C4-2B (cell line): ENCODE measurements at regions not wholly inside any gene's neighbourhood (a gene's known extent, or its start where the extent isn't known, plus 50 kb on each side); places are given as distances from the start of the nearest gene placed in this dataset.

Experiments
- H3K27ac ChIP-seq: fragments of 450-650 bp; 2 replicates; pipeline ENCODE4 v1.5.1; 2017
- CTCF ChIP-seq: fragments of 450-650 bp; conservative IDR thresholded peaks from 2 replicates; pipeline ENCODE4 v1.5.1; 2017; ENCODE audit warnings: mild to moderate bottlenecking
- ZFX ChIP-seq: fragments of 450-650 bp; IDR thresholded peaks from 2 replicates; pipeline ENCODE4 v1.6.1; 2017

DNA sequence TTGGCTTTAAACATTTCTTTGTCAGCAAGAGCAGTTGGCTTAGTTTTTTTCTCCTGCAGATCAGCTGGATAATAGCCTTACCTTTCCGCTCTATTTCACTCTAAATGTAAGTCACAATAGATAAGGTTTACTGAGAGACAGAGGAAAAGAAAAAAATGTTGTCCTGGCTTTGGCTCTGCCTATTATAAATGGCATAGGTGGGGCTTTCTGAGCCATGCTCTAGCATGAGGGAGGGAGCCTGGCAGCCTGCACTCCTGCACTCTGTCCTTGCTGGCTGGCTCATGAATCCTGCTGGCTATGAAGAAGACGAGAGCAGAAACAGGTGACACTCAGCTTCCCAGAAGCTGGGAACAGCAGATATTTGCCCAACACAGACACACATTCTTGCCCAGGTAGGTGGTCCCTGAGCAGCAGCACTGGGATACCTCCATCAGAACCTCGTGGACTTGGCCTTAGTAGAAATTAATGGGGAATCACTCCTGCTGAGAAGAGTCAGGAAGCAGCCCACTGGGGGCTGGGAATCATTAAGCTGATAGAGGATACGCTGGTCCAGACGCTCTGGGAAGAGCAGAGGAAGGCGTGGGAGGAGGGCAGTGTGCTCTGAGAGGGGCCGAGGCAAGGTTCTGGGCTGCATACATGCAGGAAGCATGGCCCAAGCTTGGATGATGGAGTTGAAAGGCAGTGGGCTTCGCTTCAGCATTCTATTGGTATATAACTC is 514.4 kb upstream of the HS6ST1 start:
- TF ChIP-seq ZFX (no peak), CTCF (no peak)
- H3K27ac ChIP-seq = no peak overlapping the region

DNA sequence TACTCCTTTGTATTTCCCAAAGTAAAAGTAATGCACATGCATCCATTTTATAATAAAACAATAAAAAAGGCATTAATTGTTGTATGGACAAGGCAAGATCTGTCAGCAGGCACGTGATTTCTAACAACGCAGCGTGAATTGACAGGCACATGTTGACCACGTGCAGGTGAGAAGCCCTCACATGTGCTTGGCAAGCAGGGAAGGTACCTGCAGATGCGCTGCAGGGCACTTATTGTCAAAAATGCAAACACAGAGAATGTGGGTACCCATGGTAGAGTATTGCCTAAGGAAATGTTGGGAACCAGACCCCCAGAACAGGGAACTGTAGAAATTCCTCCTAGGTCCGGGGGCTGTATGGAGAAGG is 515.0 kb upstream of the HS6ST1 start:
- TF ChIP-seq ZFX (no peak), CTCF (no peak)

GRCh38 chr2:128834207-128834879 is 515.7 kb upstream of the HS6ST1 start:
- no peak for TF ChIP-seq CTCF
- TF ChIP-seq ZFX = no peak
- H3K27ac ChIP-seq = no peak overlapping the region

More for the DNA sequence above, 515.0 kb upstream of the HS6ST1 start:
- no peak overlapping the region for H3K27ac ChIP-seq

DNA sequence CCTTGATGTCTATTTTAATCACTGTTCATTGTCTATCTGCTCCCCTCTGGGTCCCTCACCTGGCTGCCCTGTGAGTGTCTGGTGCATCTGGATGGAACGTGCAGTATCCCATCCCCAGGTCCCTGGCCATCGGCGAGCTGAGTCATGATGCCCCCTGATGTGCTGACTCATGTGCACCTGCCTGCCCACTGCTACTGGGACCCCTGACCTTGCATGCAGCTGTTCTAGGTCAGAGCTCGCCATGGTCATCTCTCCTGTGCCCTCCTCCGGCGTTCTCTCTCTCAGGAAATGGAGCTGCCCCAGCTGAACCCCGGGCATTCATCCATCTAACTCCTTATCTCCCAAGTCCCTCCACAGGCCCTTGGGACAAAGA is 516.2 kb upstream of the HS6ST1 start:
- H3K27ac ChIP-seq = no peak overlapping the region
- no peak for TF ChIP-seq CTCF

DNA sequence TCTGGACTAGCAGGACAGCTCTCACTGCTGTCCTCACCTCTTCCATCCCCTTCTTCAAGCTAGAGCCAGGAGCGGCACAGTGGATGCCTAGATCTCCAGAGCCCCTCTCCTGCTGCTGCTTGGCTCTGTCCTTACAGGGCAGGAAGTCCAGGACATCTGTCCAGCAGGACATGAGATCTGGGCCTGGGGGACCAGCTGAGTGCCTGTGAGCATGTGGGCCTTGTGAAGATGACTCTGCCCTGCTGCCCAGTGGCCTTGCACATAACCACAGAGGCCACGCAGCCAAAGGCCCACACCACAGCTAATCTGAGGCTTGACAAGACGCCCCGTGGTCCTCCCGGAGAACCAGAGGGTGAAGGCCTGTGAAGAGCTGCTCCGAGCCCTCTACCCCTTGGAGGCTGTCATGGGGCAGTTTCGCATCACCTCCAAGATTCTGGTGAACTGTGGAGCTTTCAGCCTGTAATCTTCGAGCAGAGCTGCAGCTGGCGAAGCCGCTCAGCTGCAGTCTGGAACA is 516.7 kb upstream of the HS6ST1 start:
- H3K27ac ChIP-seq = no peak overlapping the region
- TF ChIP-seq ZFX (no peak), CTCF (no peak)

DNA sequence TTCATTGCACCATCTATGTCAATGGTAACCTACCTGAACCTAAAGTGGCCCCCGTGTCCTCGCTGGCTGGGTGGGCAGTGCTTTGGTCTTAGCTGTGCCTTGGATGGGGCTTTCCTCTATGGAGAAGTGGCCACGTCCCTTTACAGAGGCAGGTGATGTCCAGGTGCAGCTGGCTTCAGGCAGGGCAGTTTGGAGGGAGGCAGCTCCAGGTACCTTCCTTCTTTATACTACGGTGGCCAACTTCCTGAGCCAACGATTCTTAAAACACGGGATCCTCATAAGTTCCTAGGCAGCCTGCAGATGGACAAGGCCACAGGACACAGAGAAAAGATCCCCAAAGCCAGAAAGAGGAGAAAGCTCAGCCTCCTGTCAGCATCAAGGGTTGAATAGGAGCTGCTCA is 517.3 kb upstream of the HS6ST1 start:
- TF ChIP-seq CTCF = no peak

DNA sequence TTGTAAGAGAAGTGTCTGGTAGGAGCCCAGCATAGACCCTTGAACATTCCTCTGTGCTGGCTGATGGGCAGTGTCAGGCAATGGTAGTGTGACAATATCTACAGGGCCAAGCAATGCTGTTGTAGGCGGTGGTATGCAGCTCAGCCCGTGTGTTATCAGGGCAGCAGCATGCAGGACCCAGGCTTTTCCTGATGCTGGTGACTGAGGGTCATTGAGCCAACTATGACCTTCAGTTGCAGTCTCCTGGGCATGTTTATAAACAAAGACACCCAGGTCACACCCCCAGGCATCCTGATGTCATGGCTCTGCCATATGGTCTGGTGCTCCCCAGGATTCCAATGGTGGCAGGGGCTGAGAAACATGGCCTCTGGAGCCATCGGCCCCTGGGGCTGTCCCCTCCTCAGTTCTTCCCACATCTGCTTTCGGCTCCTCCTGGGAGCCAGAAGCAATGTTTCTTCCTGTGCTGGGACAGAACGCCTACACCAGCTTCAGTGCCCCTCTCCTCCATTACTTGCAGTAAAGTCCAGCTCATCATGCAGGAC is 518.0 kb upstream of the HS6ST1 start:
- no peak for TF ChIP-seq ZFX
- no peak for TF ChIP-seq CTCF
- H3K27ac ChIP-seq = no peak overlapping the region

More for the DNA sequence above, 517.3 kb upstream of the HS6ST1 start:
- H3K27ac ChIP-seq = no peak overlapping the region
